IMR-90 (cell line): ENCODE measurements at regions not wholly inside any gene's neighbourhood (a gene's known extent, or its start where the extent isn't known, plus 50 kb on each side); places are given as distances from the start of the nearest gene placed in this dataset.

Experiments used
- ATAC-seq: fragments of 200-7000 bp; cut with Tn5 transposase; 2 replicates; pipeline ENCODE4 v1.9.1; 2020; ENCODE audit warnings: low read depth, mild to moderate bottlenecking, moderate library complexity
- BruUV-seq: library from RNA; stranded (reverse); fragments of 400-500 nt; replicated peaks from 2 replicates; lab custom pipeline; 2021; lab: Mats Ljungman, UMichigan
- CTCF ChIA-PET: fragments of 300-600 bp; formaldehyde crosslinking; extraction: SDS; loops from one replicate; lab custom pipeline; 2021; ENCODE audit warnings: antibody characterized with exemption; lab: Yijun Ruan, JAX
- POLR2A ChIA-PET: fragments of 300-600 bp; sonication (Branson Sonifier 250); formaldehyde crosslinking; loops from one replicate; lab custom pipeline; 2022; ENCODE audit warnings: antibody characterized with exemption; ENCODE audit not compliant: unreplicated experiment; lab: Charles Lee
- DNase-seq: peaks from one replicate; pipeline ENCODE4 v3.0.0; 2013
- H2AFZ ChIP-seq: replicated peaks from 2 replicates; pipeline ENCODE3; 2013; ENCODE audit warnings: low read length, mild to moderate bottlenecking; ENCODE audit not compliant: poor library complexity
- H2AK5ac ChIP-seq: 2 replicates; pipeline ENCODE4 v1.6.1; 2013; ENCODE audit warnings: low read depth, low read length, inconsistent platforms
- H2AK9ac ChIP-seq: replicated peaks from 2 replicates; pipeline ENCODE3; 2013; ENCODE audit warnings: mild to moderate bottlenecking, low read depth, low read length, moderate library complexity; ENCODE audit not compliant: poor library complexity
- H2BK120ac ChIP-seq: 2 replicates; pipeline ENCODE4 v1.6.1; 2013; ENCODE audit warnings: low read depth, low read length, inconsistent platforms
- H2BK15ac ChIP-seq: 3 replicates; pipeline ENCODE4 v1.6.1; 2013; ENCODE audit warnings: low read depth, low read length, inconsistent platforms
- H2BK20ac ChIP-seq: 2 replicates; pipeline ENCODE4 v1.6.1; 2013; ENCODE audit warnings: low read depth, mild to moderate bottlenecking, inconsistent platforms, low read length, moderate library complexity
- H2BK5ac ChIP-seq: 2 replicates; pipeline ENCODE4 v1.6.1; 2013; ENCODE audit warnings: mild to moderate bottlenecking, low read depth, low read length, inconsistent platforms; ENCODE audit not compliant: poor library complexity, severe bottlenecking
- H3K14ac ChIP-seq: replicated peaks from 2 replicates; pipeline ENCODE4 v1.6.1; 2013; ENCODE audit warnings: low read depth, low read length, inconsistent platforms
- H3K18ac ChIP-seq: 2 replicates; pipeline ENCODE4 v1.6.1; 2013; ENCODE audit warnings: low read depth, low read length, control low read depth
- H3K23ac ChIP-seq: 2 replicates; pipeline ENCODE4 v1.6.1; 2013; ENCODE audit warnings: low read depth, low read length, inconsistent platforms
- H3K27ac ChIP-seq: 2 replicates; pipeline ENCODE4 v1.5.1; 2013; ENCODE audit warnings: mild to moderate bottlenecking, control low read depth, low read length; ENCODE audit not compliant: insufficient read depth
- H3K27me3 ChIP-seq: 2 replicates; pipeline ENCODE4 v1.6.1; 2013; ENCODE audit warnings: low read length; ENCODE audit not compliant: control insufficient read depth, insufficient read depth
- H3K36me3 ChIP-seq: 2 replicates; pipeline ENCODE4 v1.6.1; 2013; ENCODE audit warnings: low read length, mixed read lengths; ENCODE audit not compliant: control insufficient read depth, insufficient read depth
- H3K4ac ChIP-seq: 2 replicates; pipeline ENCODE4 v1.6.1; 2013; ENCODE audit warnings: low read depth, low read length, inconsistent platforms
- H3K4me1 ChIP-seq: 2 replicates; pipeline ENCODE4 v1.6.1; 2013; ENCODE audit warnings: low read length, mixed read lengths; ENCODE audit not compliant: control insufficient read depth, insufficient read depth
- H3K4me2 ChIP-seq: 2 replicates; pipeline ENCODE4 v1.6.1; 2013; ENCODE audit warnings: low read depth, mild to moderate bottlenecking, control low read depth, low read length, moderate library complexity
- H3K4me3 ChIP-seq: 2 replicates; pipeline ENCODE4 v1.5.1; 2013; ENCODE audit warnings: low read depth, mild to moderate bottlenecking, control low read depth, low read length, moderate library complexity; ENCODE audit not compliant: insufficient read depth
- H3K56ac ChIP-seq: 2 replicates; pipeline ENCODE4 v1.6.1; 2013; ENCODE audit warnings: low read length, inconsistent platforms; ENCODE audit not compliant: insufficient read depth; ENCODE audit errors: extremely low read depth
- H3K79me1 ChIP-seq, 2 experiments: 2 replicates each; pipeline ENCODE4 v1.6.1; 2013; ENCODE audit warnings: low read length in 2 of 2, inconsistent platforms in 1 of 2, low read depth in 1 of 2
- H3K9ac ChIP-seq: 2 replicates; pipeline ENCODE4 v1.6.1; 2013; ENCODE audit warnings: low read depth, low read length, control low read depth
- H3K9me1 ChIP-seq: 2 replicates; pipeline ENCODE4 v1.6.1; 2013; ENCODE audit warnings: low read length, inconsistent platforms; ENCODE audit not compliant: insufficient read depth
- H3K9me3 ChIP-seq: 2 replicates; pipeline ENCODE4 v1.6.1; 2013; ENCODE audit warnings: low read length; ENCODE audit not compliant: control insufficient read depth, insufficient read depth
- H4K20me1 ChIP-seq: 2 replicates; pipeline ENCODE4 v1.6.1; 2013; ENCODE audit warnings: low read length, inconsistent platforms; ENCODE audit not compliant: insufficient read depth
- H4K5ac ChIP-seq: 2 replicates; pipeline ENCODE4 v1.6.1; 2013; ENCODE audit warnings: mild to moderate bottlenecking, low read depth, low read length, control low read depth
- H4K8ac ChIP-seq, 2 experiments: 2 replicates each; pipeline ENCODE4 v1.6.1; 2013; ENCODE audit warnings: low read depth in 2 of 2, low read length in 2 of 2, control low read depth in 1 of 2, inconsistent platforms in 1 of 2
- H4K91ac ChIP-seq: 2 replicates; pipeline ENCODE4 v1.6.1; 2013; ENCODE audit warnings: low read depth, low read length, inconsistent platforms; ENCODE audit not compliant: insufficient read depth
- BHLHE40 ChIP-seq: fragments of 150-350 bp; IDR thresholded peaks from 2 replicates; pipeline ENCODE4 v1.6.1; 2016; ENCODE audit warnings: mild to moderate bottlenecking, low read depth, low read length
- CEBPB ChIP-seq: IDR thresholded peaks from 2 replicates; pipeline ENCODE4 v1.6.1; 2012; ENCODE audit warnings: low read depth, low read length, improper control_type of control experiment
- CHD1 ChIP-seq: IDR thresholded peaks from 2 replicates; pipeline ENCODE4 v1.6.1; 2012; ENCODE audit warnings: low read depth, low read length, improper control_type of control experiment
- CTCF ChIP-seq: conservative IDR thresholded peaks from 2 replicates; pipeline ENCODE4 v1.5.1; 2012; ENCODE audit warnings: mild to moderate bottlenecking, low read depth, low read length, improper control_type of control experiment
- ELK1 ChIP-seq: fragments of 150-350 bp; IDR thresholded peaks from 2 replicates; pipeline ENCODE4 v1.6.1; 2016; ENCODE audit warnings: low read depth, mild to moderate bottlenecking, low read length, moderate library complexity, borderline replicate concordance
- FOS ChIP-seq: fragments of 150-350 bp; IDR thresholded peaks from 2 replicates; pipeline ENCODE4 v1.6.1; 2016; ENCODE audit warnings: low read depth, low read length
- MAFK ChIP-seq: IDR thresholded peaks from 2 replicates; pipeline ENCODE4 v1.6.1; 2012; ENCODE audit warnings: low read depth, low read length, improper control_type of control experiment
- MAZ ChIP-seq: IDR thresholded peaks from 2 replicates; pipeline ENCODE4 v1.6.1; 2012; ENCODE audit warnings: low read depth, mild to moderate bottlenecking, low read length, improper control_type of control experiment, moderate library complexity, borderline replicate concordance
- MXI1 ChIP-seq: IDR thresholded peaks from 2 replicates; pipeline ENCODE4 v1.6.1; 2012; ENCODE audit warnings: low read depth, mild to moderate bottlenecking, low read length, moderate library complexity, borderline replicate concordance
- NFE2L2 ChIP-seq: fragments of 150-350 bp; IDR thresholded peaks from 2 replicates; pipeline ENCODE4 v1.6.1; 2016; ENCODE audit warnings: low read depth, mild to moderate bottlenecking, low read length
- POLR2A ChIP-seq: IDR thresholded peaks from 2 replicates; pipeline ENCODE4 v1.6.1; 2012; ENCODE audit warnings: mild to moderate bottlenecking, low read depth, low read length
- RAD21 ChIP-seq: IDR thresholded peaks from 2 replicates; pipeline ENCODE4 v1.6.1; 2012; ENCODE audit warnings: low read length, improper control_type of control experiment
- RCOR1 ChIP-seq: IDR thresholded peaks from 2 replicates; pipeline ENCODE4 v1.6.1; 2012; ENCODE audit warnings: mild to moderate bottlenecking, low read length, improper control_type of control experiment; ENCODE audit not compliant: insufficient replicate concordance
- SMC3 ChIP-seq: fragments of 150-350 bp; IDR thresholded peaks from 2 replicates; pipeline ENCODE4 v1.6.1; 2016; ENCODE audit warnings: low read depth, mild to moderate bottlenecking, antibody characterized with exemption, low read length, moderate library complexity
- WGBS, 2 experiments: methylation state at CpG; one replicate each; pipeline versions ENCODE4 v1.1.5 to v1.1.7; 2013; ENCODE audit warnings: missing lambda C conversion rate in 2 of 2; ENCODE audit not compliant: insufficient read length in 1 of 2; ENCODE audit errors: extremely low coverage in 2 of 2; 5-methylcytosine and 5-hydroxymethylcytosine counted together
- dilution Hi-C: fragments of 300-500 bp; cut with HindIII; formaldehyde crosslinking; loops from one replicate; pipeline ENCODE4 v1.14.3; 2018; ENCODE audit warnings: low sequenced_read_pairs; ENCODE audit not compliant: unreplicated experiment
- in situ Hi-C: fragments of 300-500 bp; cut with MboI; formaldehyde crosslinking; loops from 3 replicates; pipeline ENCODE4 v1.14.3; 2019; ENCODE audit warnings: low sequenced_read_pairs, inconsistent platforms, mixed read lengths
- intact Hi-C: fragments of 100-400 bp; cut with micrococcal nuclease; formaldehyde crosslinking; loops from 2 replicates; pipeline ENCODE4 v1.10.0; 2022
- TF ChIP-seq, protein P1 (sequence below): fragments of 150-350 bp; IDR thresholded peaks from 2 replicates; pipeline ENCODE4 v1.6.1; 2017; ENCODE audit warnings: mild to moderate bottlenecking, antibody characterized with exemption, low read length, low read depth

- WGBS, 2 experiments: no CpG with 5 or more reads among the region's 4 CpGs
- no peak overlapping the region for H3K4me2 ChIP-seq
- H2BK120ac ChIP-seq: no peak overlapping the region
- no peak overlapping the region for H3K56ac ChIP-seq
- 0 out of 2 replicates have a peak, but pooled peaks cover 2% of the 10 kb centered on the region for H3K9me3 ChIP-seq
- H3K27ac ChIP-seq: no peak overlapping the region
- peaks cover 7% of the 10 kb centered on the region for H3K27me3 ChIP-seq
- no peak overlapping the region for H3K4me3 ChIP-seq
- no peak for TF ChIP-seq MXI1
- no peak for TF ChIP-seq NFE2L2
- TF ChIP-seq BHLHE40: no peak
- TF ChIP-seq RAD21: no peak
- no peak for TF ChIP-seq MAFK
- no peak for TF ChIP-seq MAZ
- no peak for TF ChIP-seq ELK1
- no peak for TF ChIP-seq CEBPB
- no peak for TF ChIP-seq FOS
- no peak for TF ChIP-seq RCOR1
- TF ChIP-seq CHD1: no peak
- TF ChIP-seq, protein P1, sequence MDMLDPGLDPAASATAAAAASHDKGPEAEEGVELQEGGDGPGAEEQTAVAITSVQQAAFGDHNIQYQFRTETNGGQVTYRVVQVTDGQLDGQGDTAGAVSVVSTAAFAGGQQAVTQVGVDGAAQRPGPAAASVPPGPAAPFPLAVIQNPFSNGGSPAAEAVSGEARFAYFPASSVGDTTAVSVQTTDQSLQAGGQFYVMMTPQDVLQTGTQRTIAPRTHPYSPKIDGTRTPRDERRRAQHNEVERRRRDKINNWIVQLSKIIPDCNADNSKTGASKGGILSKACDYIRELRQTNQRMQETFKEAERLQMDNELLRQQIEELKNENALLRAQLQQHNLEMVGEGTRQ: no peak
- TF ChIP-seq SMC3: no peak
- TF ChIP-seq CTCF: no peak
- TF ChIP-seq POLR2A: no peak
- H3K14ac ChIP-seq: no peak overlapping the region
- H2AK9ac ChIP-seq: no peak overlapping the region
- intact Hi-C loops (no loop called here), dilution Hi-C loops (no loop called here), in situ Hi-C loops (no loop called here)
- H3K18ac ChIP-seq: no peak overlapping the region
- no peaks in the 10 kb centered on the region for H4K20me1 ChIP-seq
- H3K4ac ChIP-seq: no peak overlapping the region
- no peak overlapping the region for H3K9ac ChIP-seq
- H4K8ac ChIP-seq: no peak overlapping the region
- no peaks in the 10 kb centered on the region for H3K79me1 ChIP-seq
- no TSS peak for BruUV-seq
- ATAC-seq (no peak), DNase-seq (no peak)
- no peak overlapping the region for H4K91ac ChIP-seq
- no peak overlapping the region for H2BK5ac ChIP-seq
- H3K9me1 ChIP-seq: no peaks in the 10 kb centered on the region
- H3K4me1 ChIP-seq: no peaks in the 10 kb centered on the region
- no peak overlapping the region for H2AK5ac ChIP-seq
- POLR2A ChIA-PET: no interaction called here
- no peak overlapping the region for H3K23ac ChIP-seq
- H2BK20ac ChIP-seq: no peak overlapping the region
- no peak overlapping the region for H4K5ac ChIP-seq
- no peaks in the 10 kb centered on the region for H3K36me3 ChIP-seq
- no peak overlapping the region for H2AFZ ChIP-seq
- CTCF ChIA-PET: no interaction called here
- H2BK15ac ChIP-seq: no peak overlapping the region
These were observed 239.1 kb upstream of the HABP2 start for GRCh38 chr10:113313722-113314121.
